ENCODE measurements at regions not wholly inside any gene's neighbourhood (a gene's known extent, or its start where the extent isn't known, plus 50 kb on each side); places are given as distances from the start of the nearest gene placed in this dataset.
A peak's percentile ranks its signal among the peaks of the same experiment; 100 is the strongest.

DNA sequence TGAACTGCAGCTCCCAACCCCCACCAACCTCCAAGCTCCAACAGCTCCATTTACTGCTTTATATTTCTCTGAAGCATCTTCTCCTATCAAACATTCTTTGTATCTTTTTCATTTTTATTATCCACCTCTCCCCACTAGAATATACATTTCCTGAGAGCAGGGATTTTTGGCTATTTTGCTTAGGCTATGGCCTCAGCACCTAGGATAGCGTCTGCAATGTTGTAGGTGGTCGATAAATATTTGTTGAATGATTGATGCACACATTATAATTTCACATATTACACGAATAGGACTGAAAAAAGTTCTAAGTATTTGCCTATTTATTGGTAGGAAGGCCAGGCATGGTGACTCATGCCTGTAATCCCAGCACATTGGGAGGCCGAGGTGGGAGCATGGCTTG is 658.7 kb upstream of the DIPK2B start:
- H3K27me3 Mint-ChIP-seq (ENCODE audit: insufficient read depth, unreplicated experiment): peaks cover 53% of the 10 kb centered on the region
- CTCF ChIA-PET: no interaction called here
- H3K4me3 Mint-ChIP-seq (ENCODE audit: unreplicated experiment): no peak overlapping the region
- no peak overlapping the region for H3K27ac Mint-ChIP-seq (ENCODE audit: low read depth, unreplicated experiment)
- TF ChIP-seq, protein P1, sequence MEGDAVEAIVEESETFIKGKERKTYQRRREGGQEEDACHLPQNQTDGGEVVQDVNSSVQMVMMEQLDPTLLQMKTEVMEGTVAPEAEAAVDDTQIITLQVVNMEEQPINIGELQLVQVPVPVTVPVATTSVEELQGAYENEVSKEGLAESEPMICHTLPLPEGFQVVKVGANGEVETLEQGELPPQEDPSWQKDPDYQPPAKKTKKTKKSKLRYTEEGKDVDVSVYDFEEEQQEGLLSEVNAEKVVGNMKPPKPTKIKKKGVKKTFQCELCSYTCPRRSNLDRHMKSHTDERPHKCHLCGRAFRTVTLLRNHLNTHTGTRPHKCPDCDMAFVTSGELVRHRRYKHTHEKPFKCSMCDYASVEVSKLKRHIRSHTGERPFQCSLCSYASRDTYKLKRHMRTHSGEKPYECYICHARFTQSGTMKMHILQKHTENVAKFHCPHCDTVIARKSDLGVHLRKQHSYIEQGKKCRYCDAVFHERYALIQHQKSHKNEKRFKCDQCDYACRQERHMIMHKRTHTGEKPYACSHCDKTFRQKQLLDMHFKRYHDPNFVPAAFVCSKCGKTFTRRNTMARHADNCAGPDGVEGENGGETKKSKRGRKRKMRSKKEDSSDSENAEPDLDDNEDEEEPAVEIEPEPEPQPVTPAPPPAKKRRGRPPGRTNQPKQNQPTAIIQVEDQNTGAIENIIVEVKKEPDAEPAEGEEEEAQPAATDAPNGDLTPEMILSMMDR (IDR thresholded peaks at IDR 0.05; ENCODE audit: unreplicated experiment): no peak
- H3K9me3 Mint-ChIP-seq (ENCODE audit: unreplicated experiment): no peaks in the 10 kb centered on the region
- intact Hi-C loops (cut with micrococcal nuclease): loop anchor here (10.0 kb wide), 1 partner anchor 305 kb away; no protein-coding TSS in a partner anchor
- H3K4me1 Mint-ChIP-seq (ENCODE audit: insufficient read depth, unreplicated experiment): no peaks in the 10 kb centered on the region
- POLR2A ChIA-PET: interaction anchor here (0.7 kb wide), 1 partner anchor 10 kb away, joined by 3 read pairs; no protein-coding TSS in a partner anchor
- H3K36me3 Mint-ChIP-seq (ENCODE audit: insufficient read depth, unreplicated experiment): no peaks in the 10 kb centered on the region
- BruUV-seq (replicated peaks): no TSS peak
- no peak for DNase-seq (ENCODE audit: unreplicated experiment)

DNA sequence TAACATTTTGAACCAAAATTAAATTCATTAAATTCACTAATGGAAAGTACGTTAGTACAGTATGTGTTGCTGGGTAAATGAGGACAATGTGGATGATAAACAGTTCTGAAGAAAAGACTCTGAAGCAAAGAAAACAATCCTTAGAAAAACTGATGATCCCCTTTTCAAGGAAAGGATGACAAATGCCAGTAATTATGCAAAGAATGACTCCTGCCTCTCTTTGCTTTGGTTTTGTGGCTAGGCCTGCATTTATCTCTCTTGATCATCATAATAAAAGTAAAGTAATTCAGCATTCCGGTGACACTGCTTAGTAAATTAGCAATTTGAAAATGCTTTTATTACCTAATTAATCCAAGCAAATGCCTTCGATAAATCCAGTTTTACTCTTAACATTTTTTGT is 652.2 kb upstream of the DIPK2B start:
- intact Hi-C loops (cut with micrococcal nuclease): loop anchor here (5.0 to 10.0 kb wide), 3 partner anchors 312 to 474 kb away; no protein-coding TSS in a partner anchor
- TF ChIP-seq, protein P1 (IDR thresholded peaks at IDR 0.05; ENCODE audit: unreplicated experiment): no peak
- CTCF ChIA-PET: no interaction called here
- H3K4me1 Mint-ChIP-seq (ENCODE audit: insufficient read depth, unreplicated experiment): no peaks in the 10 kb centered on the region
- H3K9me3 Mint-ChIP-seq (ENCODE audit: unreplicated experiment): no peaks in the 10 kb centered on the region
- peaks cover 20% of the 10 kb centered on the region for H3K36me3 Mint-ChIP-seq (ENCODE audit: insufficient read depth, unreplicated experiment)
- peaks cover 33% of the 10 kb centered on the region for H3K27me3 Mint-ChIP-seq (ENCODE audit: insufficient read depth, unreplicated experiment)
- POLR2A ChIA-PET: interaction anchor here (0.7 to 3.0 kb wide), 3 partner anchors 83 to 597 kb away, joined by 3 to 25 read pairs (median 3); no protein-coding TSS in a partner anchor
- peak overlapping the region; percentile 16 for H3K27ac Mint-ChIP-seq (ENCODE audit: low read depth, unreplicated experiment)
- BruUV-seq (replicated peaks): no TSS peak
- DNase-seq (ENCODE audit: unreplicated experiment): no peak
- H3K4me3 Mint-ChIP-seq (ENCODE audit: unreplicated experiment): peak overlapping the region; percentile 89

DNA sequence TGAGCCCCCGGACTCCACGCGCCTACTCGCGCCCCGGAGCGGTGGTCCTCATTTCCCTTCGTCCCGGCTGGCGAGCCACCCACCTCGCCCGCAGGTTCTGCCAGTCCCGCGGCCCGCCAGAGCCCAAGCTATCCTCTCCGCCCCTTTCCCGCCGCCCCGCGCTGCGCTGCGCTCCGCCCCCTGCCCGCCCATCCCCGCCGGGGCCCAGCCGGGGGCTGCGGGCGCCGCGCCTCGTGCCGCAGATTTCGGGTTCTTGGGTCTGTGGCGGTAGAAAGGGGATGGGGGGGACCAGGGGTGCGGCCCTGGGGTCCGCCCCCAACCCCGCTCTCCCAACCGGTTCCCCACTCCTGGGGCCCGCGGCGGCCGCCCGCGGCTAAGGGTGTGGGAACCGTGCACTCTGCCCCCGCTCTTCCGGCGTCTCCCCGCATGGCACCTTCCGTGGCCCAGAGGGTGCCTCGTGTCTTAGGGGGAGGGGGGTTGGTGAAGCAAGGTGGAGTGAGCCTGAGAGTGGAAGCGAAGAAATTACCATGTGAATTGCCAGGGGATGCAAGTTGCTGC is 650.8 kb upstream of the DIPK2B start:
- Mint-ChIP-seq H3K4me1 (ENCODE audit: insufficient read depth, unreplicated experiment) (no peaks in the 10 kb centered on the region), H3K27ac (ENCODE audit: low read depth, unreplicated experiment) (no peak overlapping the region), H3K4me3 (ENCODE audit: unreplicated experiment) (peak overlapping the region; percentile 89), H3K36me3 (ENCODE audit: insufficient read depth, unreplicated experiment) (peaks cover 33% of the 10 kb centered on the region), H3K9me3 (ENCODE audit: unreplicated experiment) (no peaks in the 10 kb centered on the region), H3K27me3 (ENCODE audit: insufficient read depth, unreplicated experiment) (peaks cover 26% of the 10 kb centered on the region)
- intact Hi-C loops (cut with micrococcal nuclease): loop anchor here (5.0 to 10.0 kb wide), 3 partner anchors 313 to 476 kb away; no protein-coding TSS in a partner anchor
- POLR2A ChIA-PET: interaction anchor here (0.6 to 3.0 kb wide), 18 partner anchors 9 to 524 kb away, joined by 3 to 39 read pairs (median 5); no protein-coding TSS in a partner anchor
- peak; percentile 71 for DNase-seq (ENCODE audit: unreplicated experiment)
- CTCF ChIA-PET: interaction anchor here (1.5 kb wide), 1 partner anchor 525 kb away, joined by 3 read pairs; no protein-coding TSS in a partner anchor
- TF ChIP-seq, protein P1 (IDR thresholded peaks at IDR 0.05; ENCODE audit: unreplicated experiment): no peak
- no TSS peak for BruUV-seq (replicated peaks)

DNA sequence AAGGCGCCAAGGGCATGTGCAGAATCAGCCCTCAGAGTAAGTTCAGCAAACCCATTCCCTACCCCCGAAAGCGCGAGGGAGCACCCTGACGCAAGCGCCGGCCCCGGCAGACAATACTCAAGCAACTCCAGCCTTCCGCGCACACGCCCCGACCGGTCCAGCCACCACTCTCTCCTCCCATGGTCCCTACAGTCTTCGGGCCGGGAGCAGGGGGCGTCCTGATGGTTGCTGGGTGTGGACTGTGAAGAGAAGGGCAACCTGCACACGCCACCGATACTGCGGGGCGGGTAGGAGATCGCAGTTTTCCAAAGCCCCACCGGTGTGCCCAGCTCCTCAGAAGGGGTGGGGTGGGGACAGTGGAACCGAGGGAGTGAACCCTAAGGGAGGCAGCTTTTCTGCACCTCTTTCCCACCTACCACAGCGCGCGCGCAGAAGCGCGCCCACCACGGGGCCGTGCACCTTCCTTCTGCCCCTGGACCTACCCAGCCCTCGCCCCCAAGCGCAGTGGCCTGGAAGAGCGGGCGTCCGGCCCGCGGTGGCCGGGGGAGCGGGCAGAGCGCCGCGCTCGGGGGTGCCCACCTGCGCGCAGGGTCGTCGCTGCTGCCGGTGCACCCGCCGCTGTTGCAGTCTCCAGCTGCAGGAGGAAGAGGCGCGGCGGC is 650.2 kb upstream of the DIPK2B start:
- intact Hi-C loops (cut with micrococcal nuclease): loop anchor here (5.0 to 10.0 kb wide), 3 partner anchors 314 to 476 kb away; no protein-coding TSS in a partner anchor
- peak; percentile 52 for DNase-seq (ENCODE audit: unreplicated experiment)
- CTCF ChIA-PET: interaction anchor here (0.6 to 1.5 kb wide), 3 partner anchors 49 to 716 kb away, joined by 3 to 6 read pairs (median 3); no protein-coding TSS in a partner anchor
- Mint-ChIP-seq H3K9me3 (ENCODE audit: unreplicated experiment) (no peaks in the 10 kb centered on the region), H3K27ac (ENCODE audit: low read depth, unreplicated experiment) (peak overlapping the region; percentile 67), H3K4me1 (ENCODE audit: insufficient read depth, unreplicated experiment) (no peaks in the 10 kb centered on the region), H3K36me3 (ENCODE audit: insufficient read depth, unreplicated experiment) (peaks cover 37% of the 10 kb centered on the region), H3K4me3 (ENCODE audit: unreplicated experiment) (peak overlapping the region; percentile 89), H3K27me3 (ENCODE audit: insufficient read depth, unreplicated experiment) (peaks cover 26% of the 10 kb centered on the region)
- POLR2A ChIA-PET: interaction anchor here (0.6 to 3.0 kb wide), 20 partner anchors 8 to 547 kb away, joined by 3 to 39 read pairs (median 5); no protein-coding TSS in a partner anchor
- TF ChIP-seq, protein P1 (IDR thresholded peaks at IDR 0.05; ENCODE audit: unreplicated experiment): no peak
- BruUV-seq (replicated peaks): no TSS peak
